ENCODE measurements at regions not wholly inside any gene's neighbourhood (a gene's known extent, or its start where the extent isn't known, plus 50 kb on each side); places are given as distances from the start of the nearest gene placed in this dataset.
"Not testable (repeated sequence)": the region's sequence is repeated elsewhere in the genome, so short reads cannot be mapped to it uniquely, and the experiment has no call there.

GRCh38 chr5:38648703-38649291 is 92.4 kb upstream of the LIFR start:
- no peak for DNase-seq

- DNase-seq, result no peak
Observed at GRCh38 chr5:38650540-38650939, 94.1 kb upstream of the LIFR start.

GRCh38 chr5:38650946-38651345 is 94.5 kb upstream of the LIFR start:
- DNase-seq, result peak in 1 of 2 donors; percentile 5

GRCh38 chr5:38651806-38652205 is 95.4 kb upstream of the LIFR start:
- no peak for DNase-seq

- DNase-seq, result no peak
Observed at GRCh38 chr5:38653389-38653788, 96.9 kb upstream of the LIFR start.

GRCh38 chr5:38655691-38656090 is 99.2 kb upstream of the LIFR start:
- DNase-seq, result no peak

- no peak for DNase-seq
Observed at GRCh38 chr5:38656568-38656967, 100.1 kb upstream of the LIFR start.

GRCh38 chr5:38657020-38657419 is 100.6 kb upstream of the LIFR start:
- DNase-seq, result no peak

GRCh38 chr5:38660194-38660668 is 103.8 kb upstream of the LIFR start:
- DNase-seq, result no peak

GRCh38 chr5:38662090-38662489 is 105.6 kb upstream of the LIFR start:
- no peak for DNase-seq

GRCh38 chr5:38663249-38663648 is 106.8 kb upstream of the LIFR start:
- DNase-seq, result no peak

- no peak for DNase-seq
Observed at GRCh38 chr5:38666668-38667498, 110.4 kb upstream of the LIFR start.

GRCh38 chr5:38667499-38667776 is 111.0 kb upstream of the LIFR start:
- no peak for DNase-seq

GRCh38 chr5:38669361-38669880 is 113.0 kb upstream of the LIFR start:
- DNase-seq, result no peak

GRCh38 chr5:38670066-38670465 is 113.6 kb upstream of the LIFR start:
- no peak for DNase-seq

GRCh38 chr5:38670878-38671277 is 114.4 kb upstream of the LIFR start:
- DNase-seq, result no peak

- no peak for DNase-seq
Observed at GRCh38 chr5:38672059-38672788, 115.8 kb upstream of the LIFR start.

- no peak for DNase-seq
Observed at GRCh38 chr5:38673671-38674071, 117.2 kb upstream of the LIFR start.

- DNase-seq, result no peak
Observed at GRCh38 chr5:38675443-38675842, 119.0 kb upstream of the LIFR start.

GRCh38 chr5:38677636-38678035 is 121.2 kb upstream of the LIFR start:
- DNase-seq, result no peak

- DNase-seq, result no peak
Observed at GRCh38 chr5:38678076-38678475, 121.6 kb upstream of the LIFR start.

- not testable (repeated sequence) for DNase-seq
Observed at GRCh38 chr5:38678697-38679096, 122.3 kb upstream of the LIFR start.

GRCh38 chr5:38680094-38680825 is 123.8 kb upstream of the LIFR start:
- DNase-seq, result no peak
